ENCODE measurements at regions not wholly inside any gene's neighbourhood (a gene's known extent, or its start where the extent isn't known, plus 50 kb on each side); places are given as distances from the start of the nearest gene placed in this dataset.

DNA sequence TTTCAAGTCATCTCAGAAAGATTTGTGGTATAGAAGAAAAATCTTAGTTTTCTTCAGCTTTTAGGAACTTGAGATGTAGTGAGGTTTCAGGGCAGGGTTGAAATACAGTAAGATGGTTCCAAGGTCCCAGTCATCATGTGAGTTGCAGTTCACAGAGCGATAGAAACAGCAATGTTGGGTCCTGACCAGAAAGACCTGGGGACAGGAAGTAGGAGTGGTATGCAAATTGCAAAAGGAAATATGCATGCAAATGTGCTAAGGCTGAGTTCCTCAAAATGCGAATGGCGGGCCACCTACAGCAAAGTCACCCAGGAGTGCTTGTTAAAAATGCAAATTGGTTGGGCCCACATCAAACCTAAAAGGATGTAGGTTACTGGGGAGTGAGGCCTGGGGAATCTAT, 1032.7 kb upstream of the TENM4 start:
- Histone ChIP-seq H3K27ac (ENCODE audit: low read depth, low read length) (no peak overlapping the region), H3K36me3 (ENCODE audit: control insufficient read depth, insufficient read depth, low read length) (no peaks in the 10 kb centered on the region), H3K9me3 (ENCODE audit: control insufficient read depth, insufficient read depth, low read length) (no peaks in the 10 kb centered on the region), H3K27me3 (ENCODE audit: control insufficient read depth, insufficient read depth, low read length) (no peaks in the 10 kb centered on the region), H3K4me1 (ENCODE audit: control insufficient read depth, insufficient read depth, low read length) (no peaks in the 10 kb centered on the region), H3K4me3 (ENCODE audit: low read depth, low read length) (no peak overlapping the region)
- DNase-seq (ENCODE audit: low read depth in 4 of 6, low spot score in 6 of 6), result no peak
- WGBS (ENCODE audit: insufficient coverage), result 78% methylated on average over 3 of the region's 3 CpGs

DNA sequence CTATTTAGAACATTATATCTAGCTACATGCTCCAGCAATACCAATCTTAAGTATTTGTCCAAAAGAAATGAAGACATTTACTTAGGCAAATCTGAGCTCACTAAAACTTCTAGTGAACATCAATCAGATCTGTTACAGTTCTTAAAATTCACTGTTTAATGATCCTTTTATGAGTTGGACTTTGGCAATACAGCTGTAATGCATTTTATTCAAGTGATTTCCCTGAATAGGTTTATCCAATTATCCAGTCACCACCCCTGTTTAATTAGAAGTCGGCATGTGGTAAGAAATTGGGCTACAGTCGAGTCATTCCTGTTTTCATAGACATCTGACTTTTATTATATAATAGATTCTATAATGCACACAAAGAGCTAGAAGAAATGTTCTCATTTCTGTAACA, 1029.0 kb upstream of the TENM4 start:
- WGBS (ENCODE audit: insufficient coverage), result no CpG with 5 or more reads among the region's 2 CpGs
- Histone ChIP-seq H3K27ac (ENCODE audit: low read depth, low read length) (no peak overlapping the region), H3K36me3 (ENCODE audit: control insufficient read depth, insufficient read depth, low read length) (no peaks in the 10 kb centered on the region), H3K4me1 (ENCODE audit: control insufficient read depth, insufficient read depth, low read length) (no peaks in the 10 kb centered on the region), H3K4me3 (ENCODE audit: low read depth, low read length) (no peak overlapping the region), H3K27me3 (ENCODE audit: control insufficient read depth, insufficient read depth, low read length) (no peaks in the 10 kb centered on the region), H3K9me3 (ENCODE audit: control insufficient read depth, insufficient read depth, low read length) (no peaks in the 10 kb centered on the region)
- peak in 1 of 6 donors; percentile 63 for DNase-seq (ENCODE audit: low read depth in 4 of 6, low spot score in 6 of 6)

DNA sequence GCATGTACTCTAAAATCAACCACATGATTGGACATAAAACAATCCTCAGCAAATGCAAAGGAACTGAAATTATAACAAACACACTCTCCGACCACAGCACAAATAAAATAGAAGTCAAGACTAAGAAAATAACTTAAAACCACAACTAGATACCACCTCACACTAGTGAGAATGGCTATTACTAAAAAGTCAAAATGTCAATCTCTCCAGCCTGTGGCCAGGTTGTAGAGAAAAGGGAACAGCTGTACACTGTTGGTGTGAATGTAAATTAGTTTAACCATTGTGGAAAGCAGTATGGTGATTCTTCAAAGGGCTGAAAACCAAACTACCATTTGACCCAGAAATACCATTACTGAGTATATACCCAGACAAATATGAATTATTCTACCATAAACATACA, 1025.7 kb upstream of the TENM4 start:
- H3K4me1 ChIP-seq (ENCODE audit: control insufficient read depth, insufficient read depth, low read length), result no peaks in the 10 kb centered on the region
- H3K27me3 ChIP-seq (ENCODE audit: control insufficient read depth, insufficient read depth, low read length), result no peaks in the 10 kb centered on the region
- H3K9me3 ChIP-seq (ENCODE audit: control insufficient read depth, insufficient read depth, low read length), result no peaks in the 10 kb centered on the region
- H3K36me3 ChIP-seq (ENCODE audit: control insufficient read depth, insufficient read depth, low read length), result no peaks in the 10 kb centered on the region
- H3K4me3 ChIP-seq (ENCODE audit: low read depth, low read length), result no peak overlapping the region
- H3K27ac ChIP-seq (ENCODE audit: low read depth, low read length), result no peak overlapping the region
- no peak for DNase-seq (ENCODE audit: low read depth in 4 of 6, low spot score in 6 of 6)
- WGBS (ENCODE audit: insufficient coverage), result no CpG with 5 or more reads among the region's 1 CpG

- Histone ChIP-seq H3K4me1 (ENCODE audit: control insufficient read depth, insufficient read depth, low read length) (no peaks in the 10 kb centered on the region), H3K27ac (ENCODE audit: low read depth, low read length) (no peak overlapping the region), H3K9me3 (ENCODE audit: control insufficient read depth, insufficient read depth, low read length) (no peaks in the 10 kb centered on the region), H3K27me3 (ENCODE audit: control insufficient read depth, insufficient read depth, low read length) (no peaks in the 10 kb centered on the region), H3K4me3 (ENCODE audit: low read depth, low read length) (no peak overlapping the region), H3K36me3 (ENCODE audit: control insufficient read depth, insufficient read depth, low read length) (no peaks in the 10 kb centered on the region)
- WGBS (ENCODE audit: insufficient coverage), result 96% methylated on average over 3 of the region's 3 CpGs
- no peak for DNase-seq (ENCODE audit: low read depth in 4 of 6, low spot score in 6 of 6)
These were observed 1021.4 kb upstream of the TENM4 start for GRCh38 chr11:80462211-80462610.

DNA sequence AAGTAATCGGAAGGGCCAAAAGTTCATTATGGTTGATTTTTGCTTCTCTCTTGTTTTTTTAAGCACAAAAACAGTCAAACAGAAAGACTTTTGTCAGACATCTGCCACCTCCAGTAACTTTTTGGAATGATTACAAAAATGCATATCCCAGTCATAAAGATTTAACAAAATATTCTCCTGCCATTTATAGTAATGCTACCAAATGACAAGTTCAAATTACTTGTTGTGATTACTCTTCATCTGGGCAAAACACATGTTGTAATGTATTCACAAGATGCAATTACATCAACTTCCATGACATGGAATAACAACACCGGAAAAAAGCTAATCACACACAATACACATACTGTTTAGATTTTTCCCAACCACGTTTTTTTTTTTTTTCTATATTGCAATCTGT, 1017.5 kb upstream of the TENM4 start:
- peak in 2 of 6 donors; percentile 20 to 76 for DNase-seq (ENCODE audit: low read depth in 4 of 6, low spot score in 6 of 6)
- WGBS (ENCODE audit: insufficient coverage), result no CpG with 5 or more reads among the region's 3 CpGs

GRCh38 chr11:80457823-80458222, 1017.0 kb upstream of the TENM4 start:
- no peak overlapping the region for H3K27ac ChIP-seq (ENCODE audit: low read depth, low read length)
- no peak overlapping the region for H3K4me3 ChIP-seq (ENCODE audit: low read depth, low read length)
- no peaks in the 10 kb centered on the region for H3K4me1 ChIP-seq (ENCODE audit: control insufficient read depth, insufficient read depth, low read length)
- H3K36me3 ChIP-seq (ENCODE audit: control insufficient read depth, insufficient read depth, low read length), result no peaks in the 10 kb centered on the region
- no peaks in the 10 kb centered on the region for H3K27me3 ChIP-seq (ENCODE audit: control insufficient read depth, insufficient read depth, low read length)
- H3K9me3 ChIP-seq (ENCODE audit: control insufficient read depth, insufficient read depth, low read length), result no peaks in the 10 kb centered on the region
- no CpG with 5 or more reads among the region's 2 CpGs for WGBS (ENCODE audit: insufficient coverage)
- peak in 2 of 6 donors; percentile 57 to 84 for DNase-seq (ENCODE audit: low read depth in 4 of 6, low spot score in 6 of 6)

More for the DNA sequence above, 1017.5 kb upstream of the TENM4 start:
- H3K36me3 ChIP-seq (ENCODE audit: control insufficient read depth, insufficient read depth, low read length), result no peaks in the 10 kb centered on the region
- H3K9me3 ChIP-seq (ENCODE audit: control insufficient read depth, insufficient read depth, low read length), result no peaks in the 10 kb centered on the region
- no peak overlapping the region for H3K4me3 ChIP-seq (ENCODE audit: low read depth, low read length)
- H3K27ac ChIP-seq (ENCODE audit: low read depth, low read length), result no peak overlapping the region
- H3K4me1 ChIP-seq (ENCODE audit: control insufficient read depth, insufficient read depth, low read length), result no peaks in the 10 kb centered on the region
- H3K27me3 ChIP-seq (ENCODE audit: control insufficient read depth, insufficient read depth, low read length), result no peaks in the 10 kb centered on the region

GRCh38 chr11:80455818-80456217, 1015.0 kb upstream of the TENM4 start:
- Histone ChIP-seq H3K4me1 (ENCODE audit: control insufficient read depth, insufficient read depth, low read length) (no peaks in the 10 kb centered on the region), H3K4me3 (ENCODE audit: low read depth, low read length) (no peak overlapping the region), H3K27me3 (ENCODE audit: control insufficient read depth, insufficient read depth, low read length) (no peaks in the 10 kb centered on the region), H3K27ac (ENCODE audit: low read depth, low read length) (no peak overlapping the region), H3K36me3 (ENCODE audit: control insufficient read depth, insufficient read depth, low read length) (no peaks in the 10 kb centered on the region), H3K9me3 (ENCODE audit: control insufficient read depth, insufficient read depth, low read length) (no peaks in the 10 kb centered on the region)
- no CpG with 5 or more reads among the region's 1 CpG for WGBS (ENCODE audit: insufficient coverage)
- no peak for DNase-seq (ENCODE audit: low read depth in 4 of 6, low spot score in 6 of 6)

DNA sequence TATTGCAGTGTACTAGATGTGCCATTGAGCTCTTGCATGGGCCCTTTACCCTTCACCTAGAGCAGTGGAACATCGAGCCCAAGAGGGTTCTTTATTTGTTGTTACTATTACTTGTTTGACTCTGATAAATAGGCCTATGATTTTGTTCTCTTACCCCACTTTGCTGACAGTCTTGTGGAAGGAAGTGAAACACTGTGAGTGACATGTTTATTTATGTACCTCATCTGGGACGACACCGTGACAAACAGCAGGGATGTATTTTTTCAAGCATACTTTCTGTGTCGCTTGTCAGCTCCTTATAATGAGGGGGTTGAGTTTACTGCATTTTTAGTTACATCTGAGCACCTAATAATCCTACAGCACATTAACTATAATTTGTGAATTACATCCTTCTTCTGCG, 1010.3 kb upstream of the TENM4 start:
- no peak overlapping the region for H3K4me3 ChIP-seq (ENCODE audit: low read depth, low read length)
- no peaks in the 10 kb centered on the region for H3K27me3 ChIP-seq (ENCODE audit: control insufficient read depth, insufficient read depth, low read length)
- no peaks in the 10 kb centered on the region for H3K9me3 ChIP-seq (ENCODE audit: control insufficient read depth, insufficient read depth, low read length)
- no peak overlapping the region for H3K27ac ChIP-seq (ENCODE audit: low read depth, low read length)
- DNase-seq (ENCODE audit: low read depth in 4 of 6, low spot score in 6 of 6), result no peak
- 100% methylated on average over 1 of the region's 5 CpGs for WGBS (ENCODE audit: insufficient coverage)
- no peaks in the 10 kb centered on the region for H3K36me3 ChIP-seq (ENCODE audit: control insufficient read depth, insufficient read depth, low read length)
- H3K4me1 ChIP-seq (ENCODE audit: control insufficient read depth, insufficient read depth, low read length), result no peaks in the 10 kb centered on the region

- DNase-seq (ENCODE audit: low read depth in 4 of 6, low spot score in 6 of 6), result no peak
- Histone ChIP-seq H3K4me1 (ENCODE audit: control insufficient read depth, insufficient read depth, low read length) (no peaks in the 10 kb centered on the region), H3K27ac (ENCODE audit: low read depth, low read length) (no peak overlapping the region), H3K36me3 (ENCODE audit: control insufficient read depth, insufficient read depth, low read length) (no peaks in the 10 kb centered on the region), H3K4me3 (ENCODE audit: low read depth, low read length) (no peak overlapping the region), H3K9me3 (ENCODE audit: control insufficient read depth, insufficient read depth, low read length) (no peaks in the 10 kb centered on the region), H3K27me3 (ENCODE audit: control insufficient read depth, insufficient read depth, low read length) (no peaks in the 10 kb centered on the region)
- 89% methylated on average over 1 of the region's 2 CpGs for WGBS (ENCODE audit: insufficient coverage)
These were observed 1007.9 kb upstream of the TENM4 start for GRCh38 chr11:80448709-80449108.

GRCh38 chr11:80443177-80443576, 1002.3 kb upstream of the TENM4 start:
- Histone ChIP-seq H3K4me3 (ENCODE audit: low read depth, low read length) (no peak overlapping the region), H3K9me3 (ENCODE audit: control insufficient read depth, insufficient read depth, low read length) (no peaks in the 10 kb centered on the region), H3K36me3 (ENCODE audit: control insufficient read depth, insufficient read depth, low read length) (no peaks in the 10 kb centered on the region), H3K27me3 (ENCODE audit: control insufficient read depth, insufficient read depth, low read length) (no peaks in the 10 kb centered on the region), H3K4me1 (ENCODE audit: control insufficient read depth, insufficient read depth, low read length) (no peaks in the 10 kb centered on the region), H3K27ac (ENCODE audit: low read depth, low read length) (no peak overlapping the region)
- WGBS (ENCODE audit: insufficient coverage), result no CpG with 5 or more reads among the region's 2 CpGs
- no peak for DNase-seq (ENCODE audit: low read depth in 4 of 6, low spot score in 6 of 6)

Data from spinal cord (tissue), 9 donors.